CD4-positive, alpha-beta T cell treated with Interferon gamma for 1 hour (primary cell): ENCODE measurements at regions not wholly inside any gene's neighbourhood (a gene's known extent, or its start where the extent isn't known, plus 50 kb on each side); places are given as distances from the start of the nearest gene placed in this dataset.
"Not testable (repeated sequence)": the region's sequence is repeated elsewhere in the genome, so short reads cannot be mapped to it uniquely, and the experiment has no call there.

Experiments
- DNase-seq: peaks from one replicate; pipeline ENCODE4 v3.0.0-alpha.2; 2020

GRCh38 chr11:82043316-82043715 lies 690.3 kb downstream of the FAM181B start:
- no peak for DNase-seq

- no peak for DNase-seq
These were observed 691.9 kb downstream of the FAM181B start for GRCh38 chr11:82041764-82042163.

DNA sequence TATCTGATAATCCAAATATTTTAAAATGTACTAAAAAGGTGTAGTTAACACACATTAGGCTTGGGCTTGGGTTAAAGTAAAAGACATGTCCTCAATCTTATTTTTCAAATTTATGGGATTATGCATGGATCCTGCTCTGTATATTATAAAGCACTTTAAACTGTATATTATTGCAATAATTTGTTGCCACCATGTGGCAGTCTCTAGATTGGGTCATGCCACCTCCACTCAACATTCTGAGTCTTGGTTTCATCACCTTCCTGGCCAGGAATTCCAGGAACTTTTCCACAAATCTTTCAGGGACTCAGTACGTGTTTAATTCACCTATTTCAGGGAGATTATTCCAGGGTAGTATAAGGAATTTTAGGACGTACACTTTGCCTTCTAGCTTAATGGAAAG lies 695.5 kb downstream of the FAM181B start:
- DNase-seq, result no peak

- no peak for DNase-seq
These were observed 699.1 kb downstream of the FAM181B start for GRCh38 chr11:82034527-82034926.

GRCh38 chr11:82027335-82027734 lies 706.3 kb downstream of the FAM181B start:
- DNase-seq, result not testable (repeated sequence)

GRCh38 chr11:82024760-82025159 lies 708.9 kb downstream of the FAM181B start:
- no peak for DNase-seq

- no peak for DNase-seq
These were observed 721.4 kb downstream of the FAM181B start for GRCh38 chr11:82012276-82012675.

GRCh38 chr11:82009133-82009532 lies 724.5 kb downstream of the FAM181B start:
- DNase-seq, result no peak

GRCh38 chr11:82007521-82007920 lies 726.1 kb downstream of the FAM181B start:
- no peak for DNase-seq

GRCh38 chr11:82004537-82005213 lies 729.0 kb downstream of the FAM181B start:
- DNase-seq, result no peak

- DNase-seq, result no peak
These were observed 729.8 kb downstream of the FAM181B start for GRCh38 chr11:82003671-82004515.

GRCh38 chr11:82003024-82003423 lies 730.6 kb downstream of the FAM181B start:
- DNase-seq, result no peak

DNA sequence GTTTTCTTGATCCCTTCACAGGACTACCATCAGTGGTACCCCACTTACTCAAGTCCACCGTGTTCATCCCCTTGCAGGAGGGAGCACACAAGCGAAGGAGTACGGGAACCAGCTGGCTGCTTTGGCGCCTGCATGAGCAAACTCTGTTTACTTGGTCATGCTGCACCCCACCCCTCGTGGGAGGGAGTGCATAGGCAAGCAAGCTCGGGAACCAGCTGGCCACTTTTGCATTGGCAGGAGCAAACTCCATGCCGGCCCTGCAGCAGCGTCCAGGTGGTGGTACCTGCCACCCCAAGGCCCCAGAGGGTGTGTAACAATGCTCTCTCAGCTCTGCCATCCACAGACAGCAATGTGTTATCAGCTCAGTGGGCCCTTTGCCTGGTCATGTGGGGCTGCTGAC lies 737.8 kb downstream of the FAM181B start:
- DNase-seq, result no peak

GRCh38 chr11:81993755-81994154 lies 739.9 kb downstream of the FAM181B start:
- DNase-seq, result no peak

GRCh38 chr11:81990659-81991443 lies 742.8 kb downstream of the FAM181B start:
- DNase-seq, result no peak

- DNase-seq, result no peak
These were observed 744.6 kb downstream of the FAM181B start for GRCh38 chr11:81989093-81989492.

DNA sequence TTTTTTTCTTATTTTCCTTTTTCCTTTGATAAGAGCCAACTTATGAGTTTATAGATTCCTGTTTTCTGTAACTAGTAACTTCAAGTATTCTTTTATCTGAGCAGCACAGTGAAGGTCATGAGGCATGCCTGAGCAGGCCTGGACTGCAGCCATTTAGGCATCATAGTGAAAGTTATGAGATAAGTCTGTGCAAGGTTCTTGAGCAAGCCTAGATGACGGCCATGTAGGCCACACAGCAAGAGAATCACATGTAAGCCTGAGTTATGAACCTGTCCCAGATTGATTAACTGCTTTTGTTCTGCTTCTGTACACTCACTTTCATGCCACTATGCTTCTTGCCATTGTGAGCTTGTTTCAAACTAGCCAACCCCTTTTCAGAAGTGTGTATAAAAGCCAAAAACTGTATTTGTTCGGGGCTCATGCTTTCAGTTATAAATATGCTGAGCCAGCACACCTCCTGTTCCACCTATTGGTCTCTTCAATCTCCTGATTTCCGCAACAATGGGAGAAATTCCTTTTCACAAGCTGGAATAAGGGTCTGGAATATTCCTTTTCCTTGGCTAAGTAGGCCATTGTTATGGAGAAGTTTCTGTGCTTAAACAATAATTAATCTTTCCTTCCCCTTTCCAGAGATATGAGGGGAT lies 745.7 kb downstream of the FAM181B start:
- no peak for DNase-seq

GRCh38 chr11:81986556-81987161 lies 747.0 kb downstream of the FAM181B start:
- no peak for DNase-seq

- DNase-seq, result no peak
These were observed 754.2 kb downstream of the FAM181B start for GRCh38 chr11:81979448-81979847.

- DNase-seq, result no peak
These were observed 758.3 kb downstream of the FAM181B start for GRCh38 chr11:81975261-81975900.

GRCh38 chr11:81970886-81971285 lies 762.8 kb downstream of the FAM181B start:
- no peak for DNase-seq

- DNase-seq, result no peak
These were observed 766.4 kb downstream of the FAM181B start for GRCh38 chr11:81967242-81967641.
